Kidney (tissue), 13 donors: ENCODE measurements at regions not wholly inside any gene's neighbourhood (a gene's known extent, or its start where the extent isn't known, plus 50 kb on each side); places are given as distances from the start of the nearest gene placed in this dataset.

Source experiments
- DNase-seq, 5 donors: peaks; one replicate each; pipeline ENCODE4 v3.0.0-alpha.2; 2013 to 2020
- FAIRE-seq: peaks from 2 replicates; lab custom pipeline; 2012; peaks lifted over from hg19 to GRCh38; lab: Jason Lieb, UNC
- H3K27ac ChIP-seq, 2 donors: one replicate each; pipeline ENCODE4 v1.7.0; 2013; ENCODE audit warnings: low read depth in 2 of 2, low read length in 2 of 2, inconsistent platforms in 1 of 2
- H3K27me3 ChIP-seq: one replicate; pipeline ENCODE4 v1.7.1; 2013; ENCODE audit warnings: low read length, inconsistent platforms; ENCODE audit not compliant: control insufficient read depth, insufficient read depth
- H3K36me3 ChIP-seq, 3 donors: one replicate each; pipeline versions ENCODE4 v1.7.0 to v1.7.1; 2013; ENCODE audit warnings: low read length in 3 of 3, control low read depth in 1 of 3, inconsistent platforms in 1 of 3; ENCODE audit not compliant: insufficient read depth in 3 of 3, control insufficient read depth in 2 of 3
- H3K4me1 ChIP-seq, 3 donors: one replicate each; pipeline versions ENCODE4 v1.7.0 to v1.7.1; 2013; ENCODE audit warnings: low read length in 3 of 3, inconsistent platforms in 1 of 3, low read depth in 1 of 3; ENCODE audit not compliant: control insufficient read depth in 2 of 3, insufficient read depth in 2 of 3
- H3K4me3 ChIP-seq, 3 donors: one replicate each; pipeline versions ENCODE4 v1.7.0 to v1.8.1; 2013; ENCODE audit warnings: low read length in 3 of 3, control low read depth in 1 of 3, inconsistent platforms in 1 of 3
- H3K9ac ChIP-seq, 3 donors: one replicate each; pipeline versions ENCODE4 v1.7.0 to v1.7.1; 2013; ENCODE audit warnings: low read length in 3 of 3, control low read depth in 1 of 3, inconsistent platforms in 1 of 3
- H3K9me3 ChIP-seq, 3 donors: one replicate each; pipeline versions ENCODE4 v1.7.0 to v1.7.1; 2013; ENCODE audit warnings: low read length in 3 of 3, control low read depth in 1 of 3, inconsistent platforms in 1 of 3; ENCODE audit not compliant: control insufficient read depth in 2 of 3, insufficient read depth in 1 of 3
- CTCF ChIP-seq: IDR thresholded peaks from 3 replicates; pipeline ENCODE4 v1.5.1; 2012; ENCODE audit warnings: mild to moderate bottlenecking, moderate library complexity, borderline replicate concordance; ENCODE audit not compliant: insufficient read depth; ENCODE audit errors: extremely low read depth
- intact Hi-C: fragments of 100-400 bp; cut with DNase I; formaldehyde crosslinking; loops from one replicate; pipeline ENCODE4 v1.11.1; 2022
- donor health status: control.
- donor health status: control.
- donor health status: control.
- donor health status: control.
- donor health status: control.
- donor health status: DM: yes; HTN: yes; CAD: no.
- donor health status: Normal renal cell carcinoma (clear cell type).

DNA sequence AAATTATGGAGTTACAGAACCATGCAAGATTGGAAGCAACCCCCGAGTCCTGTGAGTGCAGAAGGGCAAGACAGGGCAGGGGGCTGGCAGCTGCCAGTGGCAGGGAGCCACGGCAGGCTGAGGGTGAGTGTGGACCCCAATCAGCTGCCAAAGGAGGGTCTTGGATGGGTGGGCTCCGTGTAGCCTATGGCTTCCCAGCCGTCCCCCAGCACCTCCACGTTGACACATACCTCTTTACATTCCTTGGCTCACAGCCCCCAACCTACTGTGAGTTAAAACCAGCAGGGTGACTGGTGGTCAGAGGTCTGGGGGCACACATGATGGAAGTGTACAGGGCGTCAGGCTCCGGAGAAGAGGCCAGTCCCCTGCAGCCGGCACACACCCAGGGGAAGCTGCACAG, 60.9 kb upstream of the SALL3 start:
- no peak overlapping the region for H3K4me3 ChIP-seq
- intact Hi-C loops: no loop called here
- TF ChIP-seq CTCF: no peak
- no peak overlapping the region for H3K9ac ChIP-seq
- no peak for FAIRE-seq
- H3K27ac ChIP-seq: no peak overlapping the region
- no peaks in the 10 kb centered on the region for H3K27me3 ChIP-seq
- no peaks in the 10 kb centered on the region for H3K9me3 ChIP-seq
- peak in 2 of 5 donors; percentile 35 to 36 for DNase-seq
- H3K36me3 ChIP-seq: no peaks in the 10 kb centered on the region
- H3K4me1 ChIP-seq: peaks cover 0 to 4% (median 4%) of the 10 kb centered on the region in 3 donors

- no peak for TF ChIP-seq CTCF
- Histone ChIP-seq H3K27me3 (no peaks in the 10 kb centered on the region), H3K9ac (no peak overlapping the region), H3K4me1 (peaks cover 0 to 4% (median 4%) of the 10 kb centered on the region in 3 donors), H3K27ac (no peak overlapping the region), H3K4me3 (no peak overlapping the region), H3K9me3 (no peaks in the 10 kb centered on the region), H3K36me3 (no peaks in the 10 kb centered on the region)
- DNase-seq (peak in 2 of 5 donors; percentile 29 to 37), FAIRE-seq (no peak)
- intact Hi-C loops: no loop called here
Observed at GRCh38 chr18:78919956-78920355, 59.7 kb upstream of the SALL3 start.

GRCh38 chr18:78920456-78921138, 59.0 kb upstream of the SALL3 start:
- Histone ChIP-seq H3K4me1 (peaks cover 0 to 4% (median 4%) of the 10 kb centered on the region in 3 donors), H3K36me3 (no peaks in the 10 kb centered on the region), H3K4me3 (peak overlapping the region in 1 of 3 donors; percentile 33), H3K9me3 (no peaks in the 10 kb centered on the region), H3K27me3 (no peaks in the 10 kb centered on the region), H3K9ac (no peak overlapping the region), H3K27ac (no peak overlapping the region)
- TF ChIP-seq CTCF: no peak
- intact Hi-C loops: no loop called here
- DNase-seq: peak; percentile 26 to 85 (median 29)
- FAIRE-seq: no peak
